ENCODE measurements at regions not wholly inside any gene's neighbourhood (a gene's known extent, or its start where the extent isn't known, plus 50 kb on each side); places are given as distances from the start of the nearest gene placed in this dataset.

DNA sequence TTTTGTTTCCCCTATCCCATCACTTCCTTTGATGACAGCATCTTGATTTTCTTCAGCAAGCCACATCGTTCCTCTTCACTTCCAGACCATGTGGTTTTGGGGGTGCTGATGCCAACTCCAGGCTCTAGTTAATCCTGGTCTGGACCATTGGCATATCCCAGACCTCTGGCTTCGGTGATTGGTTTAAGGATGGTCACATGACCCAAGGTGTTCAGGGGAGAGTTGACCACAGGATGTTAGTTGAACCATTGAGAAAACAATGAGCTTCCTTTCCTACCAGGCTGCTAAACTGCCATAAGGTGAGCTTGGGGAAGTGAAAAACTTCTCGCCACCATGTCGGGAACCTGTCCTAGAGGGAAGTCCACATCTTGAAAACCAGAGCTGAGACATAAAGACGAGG is 60.9 kb upstream of the TLR3 start:
- TF ChIP-seq, protein P1, sequence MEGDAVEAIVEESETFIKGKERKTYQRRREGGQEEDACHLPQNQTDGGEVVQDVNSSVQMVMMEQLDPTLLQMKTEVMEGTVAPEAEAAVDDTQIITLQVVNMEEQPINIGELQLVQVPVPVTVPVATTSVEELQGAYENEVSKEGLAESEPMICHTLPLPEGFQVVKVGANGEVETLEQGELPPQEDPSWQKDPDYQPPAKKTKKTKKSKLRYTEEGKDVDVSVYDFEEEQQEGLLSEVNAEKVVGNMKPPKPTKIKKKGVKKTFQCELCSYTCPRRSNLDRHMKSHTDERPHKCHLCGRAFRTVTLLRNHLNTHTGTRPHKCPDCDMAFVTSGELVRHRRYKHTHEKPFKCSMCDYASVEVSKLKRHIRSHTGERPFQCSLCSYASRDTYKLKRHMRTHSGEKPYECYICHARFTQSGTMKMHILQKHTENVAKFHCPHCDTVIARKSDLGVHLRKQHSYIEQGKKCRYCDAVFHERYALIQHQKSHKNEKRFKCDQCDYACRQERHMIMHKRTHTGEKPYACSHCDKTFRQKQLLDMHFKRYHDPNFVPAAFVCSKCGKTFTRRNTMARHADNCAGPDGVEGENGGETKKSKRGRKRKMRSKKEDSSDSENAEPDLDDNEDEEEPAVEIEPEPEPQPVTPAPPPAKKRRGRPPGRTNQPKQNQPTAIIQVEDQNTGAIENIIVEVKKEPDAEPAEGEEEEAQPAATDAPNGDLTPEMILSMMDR (IDR thresholded peaks at IDR 0.05) = no peak
- no peak for TF ChIP-seq POLR2AphosphoS5 (IDR thresholded peaks at IDR 0.05)

All from breast epithelium (tissue), 3 donors.